GM18508 (cell line): ENCODE measurements at regions not wholly inside any gene's neighbourhood (a gene's known extent, or its start where the extent isn't known, plus 50 kb on each side); places are given as distances from the start of the nearest gene placed in this dataset.

Experiments
- ATAC-seq: cut with Tn5 transposase; IDR thresholded peaks from one replicate; pipeline ENCODE4 v1.9.1; 2021; ENCODE audit warnings: moderate number of reproducible peaks; ENCODE audit not compliant: insufficient read depth, unreplicated experiment

DNA sequence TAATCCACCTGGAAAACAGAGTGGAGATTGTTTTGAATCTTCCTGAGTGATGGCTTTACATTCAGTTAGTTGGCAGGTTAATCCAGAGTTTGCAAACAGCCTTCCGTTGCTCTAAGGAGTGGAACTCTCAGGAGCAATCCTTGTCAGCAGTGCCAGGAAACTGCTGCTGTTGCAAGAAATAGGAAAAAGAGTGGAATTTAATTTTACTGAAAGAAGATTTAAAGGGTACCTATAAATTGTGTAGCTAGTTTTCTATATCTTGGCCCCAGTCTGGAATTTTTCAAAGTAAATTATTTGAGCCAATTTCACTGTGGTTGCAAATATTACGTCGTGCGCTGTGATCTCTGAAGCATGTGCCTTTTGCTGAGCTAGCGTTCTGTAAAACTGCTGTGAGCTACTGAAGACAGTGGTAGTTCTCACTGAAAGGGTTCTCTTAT, 55.5 kb upstream of the SLC5A12 start:
- ATAC-seq, result no peak

- ATAC-seq, result no peak
Observed at GRCh38 chr11:26778000-26778757, 56.3 kb upstream of the SLC5A12 start.

DNA sequence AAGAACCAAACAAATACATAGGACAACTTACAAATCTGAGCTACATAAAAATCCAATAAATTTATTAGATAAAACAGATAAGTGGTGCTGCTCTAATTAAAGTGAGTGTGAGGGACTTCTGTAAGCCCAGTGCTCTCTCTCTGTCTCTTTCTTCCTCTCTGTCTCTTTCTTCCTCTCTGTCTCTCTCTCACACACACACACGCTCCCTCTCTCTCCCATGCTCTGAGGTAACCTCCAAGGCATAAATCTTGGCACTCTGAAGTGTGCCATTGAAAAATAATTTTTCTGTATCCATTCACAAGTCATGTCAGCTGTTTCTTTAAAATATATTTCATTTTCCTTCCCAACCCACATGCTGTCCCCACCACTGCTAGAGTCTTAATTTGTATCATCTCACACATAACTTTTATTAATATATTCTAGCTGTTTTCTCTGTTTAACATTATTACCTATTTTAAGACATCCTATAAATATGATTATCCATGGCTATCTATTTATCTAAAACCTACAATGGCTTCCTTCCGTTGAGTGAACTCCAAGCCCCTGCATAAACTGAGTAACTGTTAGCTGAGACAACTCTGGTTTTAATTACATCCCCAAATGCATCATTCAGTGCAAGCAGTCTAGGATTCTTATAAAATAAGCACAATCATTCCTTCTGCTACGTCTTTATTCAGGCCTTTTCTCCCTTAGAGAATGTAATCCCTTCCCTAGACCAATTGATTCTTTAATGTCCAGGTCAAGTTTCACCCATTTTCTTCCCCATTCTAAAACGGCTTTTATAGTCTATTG, 57.4 kb upstream of the SLC5A12 start:
- no peak for ATAC-seq

GRCh38 chr11:26780376-26781085, 58.7 kb upstream of the SLC5A12 start:
- ATAC-seq, result no peak

DNA sequence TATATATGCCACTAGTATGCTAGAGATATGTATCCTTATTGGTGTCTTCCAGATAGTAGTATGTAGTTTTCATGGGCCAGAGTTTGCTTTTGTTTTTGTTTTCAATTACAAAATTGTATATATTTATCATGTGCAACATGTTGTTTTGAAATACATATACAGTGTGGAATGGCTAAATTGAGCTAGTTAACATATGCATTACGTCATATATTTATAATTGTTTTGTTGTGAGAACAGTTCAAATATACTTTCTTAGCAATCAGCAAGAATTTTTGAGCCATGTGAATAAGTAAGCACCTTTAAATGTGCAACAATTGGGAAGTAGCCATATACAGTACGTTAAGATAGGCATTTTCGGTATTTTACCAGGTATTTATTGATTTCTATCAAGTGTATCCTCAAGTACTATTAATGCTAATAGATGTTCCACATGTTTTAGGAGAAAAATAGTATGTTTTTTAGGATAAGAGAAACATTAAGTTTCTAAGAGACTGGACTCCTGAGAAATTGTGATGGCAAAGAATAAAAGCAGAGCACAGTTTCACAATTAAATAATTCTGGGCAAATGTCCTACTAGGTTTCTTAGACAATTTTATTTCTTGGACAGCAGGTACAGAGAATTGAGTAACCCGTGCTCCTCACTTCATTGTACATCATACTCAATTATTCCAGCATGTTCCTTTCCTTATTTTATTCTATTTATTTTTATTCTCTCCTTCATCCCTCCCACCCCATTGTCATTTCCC, 60.5 kb upstream of the SLC5A12 start:
- ATAC-seq, result no peak

DNA sequence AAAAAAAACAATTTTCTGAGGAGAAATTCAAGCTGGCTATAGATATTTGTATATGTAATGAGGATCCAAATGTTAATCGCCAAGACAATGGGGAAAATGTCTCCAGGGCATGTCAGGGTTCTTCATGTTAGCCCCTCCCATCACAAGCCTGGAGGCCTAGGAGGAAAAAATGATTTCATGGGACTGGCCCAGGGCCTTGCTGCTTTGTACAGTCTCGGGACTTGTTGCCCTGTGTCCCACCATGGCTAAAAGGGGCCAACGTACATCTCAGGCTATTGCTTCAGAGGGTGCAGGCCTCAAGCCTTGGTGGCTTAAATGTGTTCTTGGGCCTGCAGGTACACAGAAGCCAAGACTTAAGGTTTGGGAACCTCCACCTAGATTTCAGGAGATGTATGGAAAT, 62.1 kb upstream of the SLC5A12 start:
- no peak for ATAC-seq

GRCh38 chr11:26790738-26791137, 68.9 kb upstream of the SLC5A12 start:
- ATAC-seq, result no peak

GRCh38 chr11:26792941-26793340, 71.1 kb upstream of the SLC5A12 start:
- ATAC-seq, result no peak

DNA sequence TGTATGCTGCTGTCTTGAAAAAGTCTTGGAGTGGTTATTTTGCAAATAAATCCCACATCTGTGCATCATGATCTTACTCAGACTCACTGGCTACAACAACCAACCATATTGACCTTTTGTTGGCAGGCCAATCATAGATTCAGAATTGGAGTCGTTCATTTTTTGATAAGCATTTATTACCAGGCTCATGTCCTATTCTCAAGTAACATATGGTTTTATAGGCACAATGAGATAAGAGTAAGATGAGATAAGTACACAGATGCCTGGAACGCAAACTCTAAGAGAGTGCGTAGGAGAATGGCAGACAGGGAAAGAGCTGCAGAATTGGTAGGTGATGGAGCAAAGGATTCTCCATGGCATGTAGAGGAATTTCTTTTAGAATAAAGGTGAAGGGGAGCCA, 71.6 kb upstream of the SLC5A12 start:
- ATAC-seq, result no peak

GRCh38 chr11:26801601-26802000, 79.7 kb upstream of the SLC5A12 start:
- no peak for ATAC-seq

DNA sequence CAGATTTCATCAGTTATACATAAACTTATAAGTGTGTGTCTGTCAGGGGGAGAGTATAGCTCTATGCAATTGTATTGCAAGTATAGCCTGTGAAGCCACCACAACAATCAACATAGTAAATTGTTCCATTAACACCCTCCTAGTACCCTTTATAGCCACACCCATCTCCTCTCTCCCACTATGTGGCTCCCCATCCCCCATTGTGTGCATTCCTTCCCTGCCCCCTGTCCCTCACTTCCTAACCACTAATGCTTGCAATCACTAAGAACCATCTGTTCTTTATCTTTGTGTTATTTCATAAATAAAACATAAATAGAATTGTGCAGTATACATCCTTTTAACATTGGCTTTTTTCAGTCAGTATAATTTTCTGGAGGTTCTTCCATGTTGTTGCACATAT, 83.1 kb upstream of the SLC5A12 start:
- ATAC-seq, result no peak

DNA sequence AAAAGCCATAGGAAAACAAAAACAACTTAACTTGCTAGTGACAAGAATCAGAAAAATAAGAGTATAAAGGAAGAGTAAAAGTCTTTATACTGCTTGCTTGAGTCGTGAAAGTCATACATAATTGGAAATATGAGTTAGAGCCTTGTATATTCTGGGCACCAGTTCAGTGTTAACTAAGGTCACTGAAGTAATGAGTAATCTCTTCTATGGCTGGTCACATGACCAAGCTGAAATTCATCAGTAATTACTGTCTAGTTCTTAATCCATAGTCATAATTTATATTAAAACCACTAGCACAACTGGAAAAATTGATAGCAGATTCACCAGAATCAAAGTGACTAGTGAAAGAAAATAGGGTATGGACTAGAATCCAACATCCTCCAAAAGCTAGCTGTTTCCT, 84.4 kb upstream of the SLC5A12 start:
- ATAC-seq, result no peak

- ATAC-seq, result no peak
Observed at GRCh38 chr11:26820739-26821138, 98.9 kb upstream of the SLC5A12 start.

GRCh38 chr11:26823963-26824362, 102.1 kb upstream of the SLC5A12 start:
- no peak for ATAC-seq

GRCh38 chr11:26827567-26828081, 105.8 kb upstream of the SLC5A12 start:
- ATAC-seq, result no peak

- no peak for ATAC-seq
Observed at GRCh38 chr11:26828288-26828687, 106.4 kb upstream of the SLC5A12 start.

GRCh38 chr11:26830218-26830617, 108.4 kb upstream of the SLC5A12 start:
- ATAC-seq, result no peak

DNA sequence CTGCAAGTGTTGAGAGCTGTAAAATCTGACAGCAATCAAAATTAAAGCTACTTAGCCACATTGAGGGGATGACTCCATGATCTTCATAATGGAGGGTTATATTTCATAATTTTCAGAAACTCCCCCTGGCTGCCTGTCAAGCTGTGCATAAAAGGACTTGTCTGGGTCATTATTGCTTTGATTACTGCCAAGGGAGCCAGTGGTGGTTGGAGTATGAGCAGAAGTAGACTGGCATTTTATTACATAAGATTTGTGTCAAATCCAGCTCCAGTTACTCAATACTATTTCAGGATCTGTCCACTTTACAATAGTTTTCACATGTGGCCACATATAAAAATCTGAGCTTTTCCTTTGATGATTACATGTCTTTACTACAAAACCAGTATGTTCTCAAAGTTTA, 108.9 kb upstream of the SLC5A12 start:
- ATAC-seq, result no peak

GRCh38 chr11:26834601-26835000, 112.7 kb upstream of the SLC5A12 start:
- ATAC-seq, result no peak

DNA sequence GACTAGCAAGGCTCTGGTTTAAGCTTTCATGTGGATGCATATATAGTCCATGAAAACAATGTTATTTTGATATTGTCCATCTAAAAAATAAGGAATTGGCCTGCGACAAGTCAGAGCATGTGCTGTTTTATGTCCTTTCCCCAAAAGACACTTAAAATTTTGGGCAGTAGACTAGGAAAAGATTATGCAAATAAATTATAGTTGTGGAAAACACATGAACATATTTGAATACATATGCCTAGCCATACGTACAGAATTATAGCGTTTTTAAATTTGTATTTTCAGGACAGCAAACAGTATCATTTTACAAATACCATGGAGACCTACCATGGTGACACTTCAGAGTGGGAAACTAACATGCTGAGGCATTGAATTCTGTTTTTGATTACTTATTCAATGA, 113.8 kb upstream of the SLC5A12 start:
- no peak for ATAC-seq
